Mesenchymal stem cell (in vitro differentiated cells and primary cell): ENCODE measurements at regions not wholly inside any gene's neighbourhood (a gene's known extent, or its start where the extent isn't known, plus 50 kb on each side); places are given as distances from the start of the nearest gene placed in this dataset.
A peak's percentile ranks its signal among the peaks of the same experiment; 100 is the strongest.

Experiments used
- DNase-seq: peaks from one replicate; pipeline ENCODE4 v3.0.0-alpha.2; 2013
- H2AFZ ChIP-seq: one replicate; pipeline ENCODE4 v1.6.1; 2013; ENCODE audit warnings: low read depth, mild to moderate bottlenecking, control low read depth, inconsistent platforms, low read length, moderate library complexity
- H2AK5ac ChIP-seq: 2 replicates; pipeline ENCODE4 v1.6.1; 2013; ENCODE audit warnings: low read length, moderate library complexity, mild to moderate bottlenecking, inconsistent platforms; ENCODE audit not compliant: severe bottlenecking
- H2BK120ac ChIP-seq: one replicate; pipeline ENCODE4 v1.6.1; 2013; ENCODE audit warnings: low read depth, mild to moderate bottlenecking, inconsistent platforms, low read length, moderate library complexity
- H2BK12ac ChIP-seq, 2 experiments: one replicate each; pipeline ENCODE4 v1.6.1; 2013; ENCODE audit warnings: inconsistent platforms in 2 of 2, low read length in 2 of 2, mild to moderate bottlenecking in 2 of 2, moderate library complexity in 2 of 2, control low read depth in 1 of 2
- H2BK15ac ChIP-seq: one replicate; pipeline ENCODE4 v1.6.1; 2013; ENCODE audit warnings: mild to moderate bottlenecking, low read depth, inconsistent platforms; ENCODE audit not compliant: poor library complexity, severe bottlenecking
- H2BK5ac ChIP-seq: 2 replicates; pipeline ENCODE4 v1.6.1; 2013; ENCODE audit warnings: low read depth, mild to moderate bottlenecking, low read length, control low read depth, inconsistent platforms; ENCODE audit not compliant: poor library complexity, severe bottlenecking
- H3K14ac ChIP-seq, 2 experiments: one replicate each; pipeline ENCODE4 v1.6.1; 2013; ENCODE audit warnings: inconsistent platforms in 2 of 2, low read length in 2 of 2, control low read depth in 1 of 2, mild to moderate bottlenecking in 1 of 2, moderate library complexity in 1 of 2
- H3K18ac ChIP-seq, 2 experiments: one replicate each; pipeline ENCODE4 v1.6.1; 2013; ENCODE audit warnings: inconsistent platforms in 2 of 2, low read length in 2 of 2, control low read depth in 1 of 2, low read depth in 1 of 2, mild to moderate bottlenecking in 1 of 2
- H3K23ac ChIP-seq, 2 experiments: one replicate each; pipeline ENCODE4 v1.6.1; 2013; ENCODE audit warnings: inconsistent platforms in 2 of 2, low read length in 2 of 2, mild to moderate bottlenecking in 2 of 2, moderate library complexity in 2 of 2, control low read depth in 1 of 2
- H3K27ac ChIP-seq: 2 replicates; pipeline ENCODE4 v1.5.1; 2013; ENCODE audit warnings: mild to moderate bottlenecking, moderate library complexity, low read length, control low read depth, inconsistent platforms; ENCODE audit not compliant: poor library complexity, severe bottlenecking
- H3K27me3 ChIP-seq, 2 experiments: 2 replicates each; pipeline versions ENCODE4 v1.6.1 to v1.7.0; 2013; ENCODE audit warnings: low read length in 2 of 2, mild to moderate bottlenecking in 2 of 2, moderate library complexity in 2 of 2, control low read depth in 1 of 2, inconsistent platforms in 1 of 2; ENCODE audit not compliant: control insufficient read depth in 1 of 2, insufficient read depth in 1 of 2
- H3K36me3 ChIP-seq, 2 experiments: 2 replicates each; pipeline versions ENCODE4 v1.6.1 to v1.7.0; 2013; ENCODE audit warnings: low read length in 2 of 2, control low read depth in 1 of 2, inconsistent platforms in 1 of 2, low read depth in 1 of 2, mild to moderate bottlenecking in 1 of 2; ENCODE audit not compliant: insufficient read depth in 2 of 2, control insufficient read depth in 1 of 2
- H3K4ac ChIP-seq, 2 experiments: one replicate each; pipeline ENCODE4 v1.6.1; 2013; ENCODE audit warnings: inconsistent platforms in 2 of 2, low read length in 2 of 2, mild to moderate bottlenecking in 2 of 2, moderate library complexity in 2 of 2, control low read depth in 1 of 2, low read depth in 1 of 2
- H3K4me1 ChIP-seq: 2 replicates; pipeline ENCODE4 v1.6.1; 2013; ENCODE audit warnings: low read depth, low read length, control low read depth; ENCODE audit not compliant: control insufficient read depth, insufficient read depth
- H3K4me2 ChIP-seq: 2 replicates; pipeline ENCODE4 v1.6.1; 2013; ENCODE audit warnings: low read length, mild to moderate bottlenecking, inconsistent platforms; ENCODE audit not compliant: poor library complexity, severe bottlenecking
- H3K4me3 ChIP-seq, 2 experiments: 2 replicates each; pipeline versions ENCODE4 v1.5.1 to v1.7.0; 2013; ENCODE audit warnings: low read length in 2 of 2, mild to moderate bottlenecking in 2 of 2, control low read depth in 1 of 2, low read depth in 1 of 2; ENCODE audit not compliant: insufficient read depth in 1 of 2
- H3K79me1 ChIP-seq: replicated peaks from 2 replicates; pipeline ENCODE4 v1.6.1; 2013; ENCODE audit warnings: mild to moderate bottlenecking, control low read depth, low read length, inconsistent platforms; ENCODE audit not compliant: poor library complexity, severe bottlenecking
- H3K9ac ChIP-seq: 2 replicates; pipeline ENCODE4 v1.7.0; 2013; ENCODE audit warnings: mild to moderate bottlenecking, low read length, moderate library complexity
- H3K9me3 ChIP-seq: 2 replicates; pipeline ENCODE4 v1.7.0; 2013; ENCODE audit warnings: mild to moderate bottlenecking, low read length; ENCODE audit not compliant: control insufficient read depth
- H4K8ac ChIP-seq: one replicate; pipeline ENCODE4 v1.6.1; 2013; ENCODE audit warnings: inconsistent platforms, mild to moderate bottlenecking, low read length, moderate library complexity
- H4K91ac ChIP-seq: one replicate; pipeline ENCODE4 v1.6.1; 2013; ENCODE audit warnings: mild to moderate bottlenecking, low read length, inconsistent platforms
- WGBS: methylation state at CpG from one replicate; pipeline ENCODE4 v1.1.7; 2013; ENCODE audit warnings: mixed read lengths; 5-methylcytosine and 5-hydroxymethylcytosine counted together

DNA sequence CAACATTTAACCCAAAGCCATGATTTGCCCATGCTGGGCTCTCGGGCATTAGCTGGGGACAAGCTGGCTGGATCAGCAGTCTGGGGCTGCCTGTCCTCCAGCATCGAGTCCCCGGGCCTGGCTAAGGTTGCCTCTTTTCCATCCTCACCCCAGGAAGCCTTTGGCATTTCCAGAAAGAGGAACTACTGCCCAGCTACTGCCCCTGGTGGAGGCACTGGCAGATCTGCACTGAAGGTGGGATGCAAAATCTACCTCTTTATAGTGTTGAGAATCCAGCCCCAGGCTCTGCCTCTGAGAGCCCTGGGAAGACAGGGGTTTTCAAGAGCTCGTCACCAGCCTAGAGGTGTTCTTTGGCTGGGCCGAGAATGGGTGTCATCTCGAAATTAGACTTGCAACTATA lies 635.9 kb downstream of the MATN1 start:
- Histone ChIP-seq H3K4me3 (no peak overlapping the region), H3K18ac (no peak overlapping the region), H3K27ac (no peak overlapping the region), H2AK5ac (no peak overlapping the region), H3K4ac (no peak overlapping the region), H4K91ac (no peak overlapping the region), H3K9ac (no peak overlapping the region), H3K4me2 (no peak overlapping the region), H3K14ac (no peak overlapping the region), H3K27me3 (peaks cover 6 to 11% of the 10 kb centered on the region in 2 experiments), H3K36me3 (no peaks in the 10 kb centered on the region), H2BK5ac (no peak overlapping the region), H4K8ac (no peak overlapping the region), H2BK12ac (no peak overlapping the region), H2BK15ac (no peak overlapping the region), H3K4me1 (peaks cover 30% of the 10 kb centered on the region), H2BK120ac (no peak overlapping the region), H3K9me3 (peaks cover 16% of the 10 kb centered on the region), H3K79me1 (no peaks in the 10 kb centered on the region), H2AFZ (no peak overlapping the region), H3K23ac (no peak overlapping the region)
- 64% methylated on average over 5 of the region's 6 CpGs for WGBS
- peak; percentile 12 for DNase-seq

DNA sequence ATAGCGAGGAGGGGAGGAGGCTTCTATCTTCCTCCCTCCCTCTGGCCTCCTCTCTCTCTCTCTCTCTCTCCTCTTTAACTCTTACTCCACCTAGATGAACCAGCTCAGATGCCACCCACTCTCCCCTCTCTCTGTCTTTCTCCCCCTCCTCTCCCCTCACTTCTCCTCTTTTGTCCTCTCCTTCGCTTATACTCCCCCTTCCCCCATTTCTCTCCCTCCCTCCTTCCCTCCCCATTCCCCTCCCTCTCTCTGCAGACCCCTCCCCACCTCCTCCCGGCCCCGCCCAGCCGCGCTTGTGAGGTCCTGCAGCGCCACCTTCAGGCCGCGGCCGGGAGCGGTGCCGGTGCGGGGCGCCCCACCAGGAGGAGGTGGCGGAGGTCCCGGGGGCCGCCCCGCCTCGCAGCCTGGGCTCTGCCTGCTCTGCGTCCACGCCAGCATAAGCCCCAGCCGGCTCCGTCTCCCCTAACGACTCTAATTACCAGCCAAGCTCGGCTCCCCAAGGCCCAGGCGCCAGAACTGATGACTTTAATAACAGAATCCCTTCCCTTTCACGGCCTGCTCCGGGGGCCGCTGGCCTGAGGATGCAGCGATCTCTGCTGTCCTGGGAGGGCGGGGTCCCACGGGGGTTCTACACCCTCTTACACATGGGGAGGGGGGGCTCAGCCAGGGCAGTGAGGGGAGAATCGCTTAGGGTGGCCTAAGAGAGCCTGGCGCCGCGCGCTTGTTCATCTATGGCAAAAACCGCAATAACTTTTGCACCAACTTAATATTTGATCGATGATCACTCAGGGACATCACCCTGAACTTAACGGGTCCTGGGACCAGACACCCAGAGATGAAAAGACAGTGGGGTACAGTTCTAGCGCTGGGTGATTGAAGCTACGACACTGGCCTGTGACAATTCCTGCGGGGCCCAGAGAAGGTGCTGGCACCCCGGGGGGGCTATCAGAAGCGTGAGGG lies 637.3 kb downstream of the MATN1 start:
- Histone ChIP-seq H3K23ac (no peak overlapping the region), H3K9me3 (peaks cover 3% of the 10 kb centered on the region)

DNA sequence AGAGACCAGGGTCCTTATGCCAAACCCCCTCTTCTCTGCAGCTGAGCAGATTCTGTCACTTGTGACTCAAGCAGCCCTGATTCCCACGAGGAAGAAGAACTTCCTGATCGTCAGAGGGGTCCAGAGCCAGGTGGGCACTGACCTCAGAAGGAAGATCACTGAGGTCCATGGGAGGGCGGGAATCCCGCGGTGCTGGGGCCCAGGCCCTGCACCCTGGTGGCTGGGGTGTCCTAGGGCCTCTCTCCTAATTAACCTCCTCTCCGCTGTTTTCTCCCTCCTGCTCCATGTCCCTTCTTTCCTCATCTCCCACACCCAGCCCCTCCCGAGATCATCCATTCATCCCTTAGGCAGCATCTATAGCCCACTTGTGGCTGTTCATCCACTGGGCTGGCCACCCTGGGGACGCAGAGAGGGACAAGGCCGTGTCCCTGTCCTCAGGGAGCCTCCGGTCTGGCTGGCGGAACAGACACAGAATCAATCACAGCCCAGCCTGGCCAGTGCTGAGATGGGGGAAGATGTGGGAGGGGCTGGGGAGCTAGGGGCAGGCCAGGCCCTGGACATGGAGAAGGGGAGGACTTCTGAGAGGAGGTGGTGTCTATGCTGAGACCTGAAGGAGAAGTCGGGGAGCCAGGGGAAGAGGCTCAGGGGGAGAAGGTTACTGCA lies 638.3 kb downstream of the MATN1 start:
- no peak overlapping the region for H3K4me2 ChIP-seq
- peaks cover 2 to 15% of the 10 kb centered on the region in 2 experiments for H3K27me3 ChIP-seq
- H4K91ac ChIP-seq, result peak overlapping the region; percentile 77
- H3K4ac ChIP-seq, result peak overlapping the region in 1 of 2 experiments; percentile 84
- H2BK15ac ChIP-seq, result peak overlapping the region; percentile 82
- DNase-seq, result peak; percentile 4
- H2BK120ac ChIP-seq, result peak overlapping the region; percentile 69
- 85% methylated on average over 12 of the region's 12 CpGs for WGBS
- peak overlapping the region; percentile 25 to 64 for H3K18ac ChIP-seq
- no peaks in the 10 kb centered on the region for H3K79me1 ChIP-seq
- H3K9ac ChIP-seq, result no peak overlapping the region
- H3K23ac ChIP-seq, result no peak overlapping the region
- no peaks in the 10 kb centered on the region for H3K36me3 ChIP-seq
- no peak overlapping the region for H3K4me3 ChIP-seq
- H3K4me1 ChIP-seq, result peaks cover 33% of the 10 kb centered on the region
- peak overlapping the region; percentile 49 for H2AFZ ChIP-seq
- peak overlapping the region in 1 of 2 experiments; percentile 23 for H3K14ac ChIP-seq
- peak overlapping the region; percentile 47 for H2BK5ac ChIP-seq
- H4K8ac ChIP-seq, result peak overlapping the region; percentile 81
- no peaks in the 10 kb centered on the region for H3K9me3 ChIP-seq
- peak overlapping the region; percentile 81 to 99 for H2BK12ac ChIP-seq
- peak overlapping the region; percentile 84 for H3K27ac ChIP-seq
- peak overlapping the region; percentile 98 for H2AK5ac ChIP-seq

More for the DNA sequence above, 637.3 kb downstream of the MATN1 start:
- H4K8ac ChIP-seq, result peak overlapping the region; percentile 45
- H3K18ac ChIP-seq, result peak overlapping the region; percentile 25 to 64
- peaks cover 33% of the 10 kb centered on the region for H3K4me1 ChIP-seq
- peak overlapping the region; percentile 30 for H2AFZ ChIP-seq
- no peak overlapping the region for H2AK5ac ChIP-seq
- H3K9ac ChIP-seq, result peak overlapping the region; percentile 47
- peak overlapping the region; percentile 82 for H2BK15ac ChIP-seq
- no peaks in the 10 kb centered on the region for H3K36me3 ChIP-seq
- no peak overlapping the region for H2BK5ac ChIP-seq
- peak overlapping the region; percentile 46 for H3K4me2 ChIP-seq
- 33% methylated on average over 37 of the region's 45 CpGs for WGBS
- H2BK120ac ChIP-seq, result peak overlapping the region; percentile 9
- H3K27ac ChIP-seq, result peak overlapping the region; percentile 84
- peak overlapping the region; percentile 82 for H4K91ac ChIP-seq
- no peak overlapping the region for H3K14ac ChIP-seq
- peak; percentile 63 for DNase-seq
- peak overlapping the region; percentile 61 to 81 for H2BK12ac ChIP-seq
- peak overlapping the region in 1 of 2 experiments; percentile 56 for H3K4me3 ChIP-seq
- H3K4ac ChIP-seq, result peak overlapping the region in 1 of 2 experiments; percentile 29
- peaks cover 6 to 8% of the 10 kb centered on the region in 2 experiments for H3K27me3 ChIP-seq
- no peaks in the 10 kb centered on the region for H3K79me1 ChIP-seq
